ENCODE measurements at regions not wholly inside any gene's neighbourhood (a gene's known extent, or its start where the extent isn't known, plus 50 kb on each side); places are given as distances from the start of the nearest gene placed in this dataset.

- no peaks in the 10 kb centered on the region for H3K9me3 ChIP-seq (replicated peaks; ENCODE audit: control insufficient read depth, insufficient read depth, low read depth, low read length)
- no peak overlapping the region for H3K4me2 ChIP-seq (ENCODE audit: insufficient read depth, low read length)
- TF ChIP-seq U2AF1 (optimal IDR thresholded peaks at IDR 0.05; ENCODE audit: low read depth, low read length) (no peak), DIDO1 (tag; IDR thresholded peaks at IDR 0.05; ENCODE audit: low read depth) (no peak), CBFA2T2 (conservative IDR thresholded peaks at IDR 0.05) (no peak), TARDBP (IDR thresholded peaks at IDR 0.05) (no peak), HSF4 (CRISPR knock-in tag; IDR thresholded peaks at IDR 0.05; ENCODE audit: borderline replicate concordance) (no peak), ATF6 (CRISPR knock-in tag; IDR thresholded peaks at IDR 0.05) (no peak), MCM5 (IDR thresholded peaks at IDR 0.05; ENCODE audit: low read depth) (no peak), THRAP3 (IDR thresholded peaks at IDR 0.05; ENCODE audit: borderline replicate concordance) (no peak), SUPT5H (IDR thresholded peaks at IDR 0.05) (no peak), RHOXF2B (CRISPR knock-in tag; conservative IDR thresholded peaks at IDR 0.05) (no peak), ZNF583 (CRISPR knock-in tag; IDR thresholded peaks at IDR 0.05) (no peak), LARP7 (IDR thresholded peaks at IDR 0.05) (no peak), BCLAF1 (IDR thresholded peaks at IDR 0.05; ENCODE audit: borderline replicate concordance in 1 of 2, control insufficient read depth in 1 of 2, low read depth in 2 of 2, low read length in 1 of 2) (no peak), ZNF217 (CRISPR knock-in tag; IDR thresholded peaks at IDR 0.05) (no peak), ZNF707 (CRISPR knock-in tag; conservative IDR thresholded peaks at IDR 0.05) (no peak), SAFB2 (IDR thresholded peaks at IDR 0.05; ENCODE audit: borderline replicate concordance, low read depth, low read length, severe bottlenecking) (no peak), NR2F6 (CRISPR knock-in tag; IDR thresholded peaks at IDR 0.05) (no peak)
- TF ChIP-seq, protein P1, sequence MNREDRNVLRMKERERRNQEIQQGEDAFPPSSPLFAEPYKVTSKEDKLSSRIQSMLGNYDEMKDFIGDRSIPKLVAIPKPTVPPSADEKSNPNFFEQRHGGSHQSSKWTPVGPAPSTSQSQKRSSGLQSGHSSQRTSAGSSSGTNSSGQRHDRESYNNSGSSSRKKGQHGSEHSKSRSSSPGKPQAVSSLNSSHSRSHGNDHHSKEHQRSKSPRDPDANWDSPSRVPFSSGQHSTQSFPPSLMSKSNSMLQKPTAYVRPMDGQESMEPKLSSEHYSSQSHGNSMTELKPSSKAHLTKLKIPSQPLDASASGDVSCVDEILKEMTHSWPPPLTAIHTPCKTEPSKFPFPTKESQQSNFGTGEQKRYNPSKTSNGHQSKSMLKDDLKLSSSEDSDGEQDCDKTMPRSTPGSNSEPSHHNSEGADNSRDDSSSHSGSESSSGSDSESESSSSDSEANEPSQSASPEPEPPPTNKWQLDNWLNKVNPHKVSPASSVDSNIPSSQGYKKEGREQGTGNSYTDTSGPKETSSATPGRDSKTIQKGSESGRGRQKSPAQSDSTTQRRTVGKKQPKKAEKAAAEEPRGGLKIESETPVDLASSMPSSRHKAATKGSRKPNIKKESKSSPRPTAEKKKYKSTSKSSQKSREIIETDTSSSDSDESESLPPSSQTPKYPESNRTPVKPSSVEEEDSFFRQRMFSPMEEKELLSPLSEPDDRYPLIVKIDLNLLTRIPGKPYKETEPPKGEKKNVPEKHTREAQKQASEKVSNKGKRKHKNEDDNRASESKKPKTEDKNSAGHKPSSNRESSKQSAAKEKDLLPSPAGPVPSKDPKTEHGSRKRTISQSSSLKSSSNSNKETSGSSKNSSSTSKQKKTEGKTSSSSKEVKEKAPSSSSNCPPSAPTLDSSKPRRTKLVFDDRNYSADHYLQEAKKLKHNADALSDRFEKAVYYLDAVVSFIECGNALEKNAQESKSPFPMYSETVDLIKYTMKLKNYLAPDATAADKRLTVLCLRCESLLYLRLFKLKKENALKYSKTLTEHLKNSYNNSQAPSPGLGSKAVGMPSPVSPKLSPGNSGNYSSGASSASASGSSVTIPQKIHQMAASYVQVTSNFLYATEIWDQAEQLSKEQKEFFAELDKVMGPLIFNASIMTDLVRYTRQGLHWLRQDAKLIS (CRISPR knock-in tag; IDR thresholded peaks at IDR 0.05): no peak
- no peak overlapping the region for H3K9ac ChIP-seq (ENCODE audit: insufficient read depth in 1 of 2, low read depth in 2 of 2, low read length in 2 of 2)
- ChIA-PET CTCF (ENCODE audit: low intra/inter-chr PET ratio) (no interaction called here), POLR2A (no interaction called here)
- no peak for DNase-seq (ENCODE audit: extremely low read depth in 1 of 4, low spot score in 3 of 4)
- H3K4me1 ChIP-seq (replicated peaks in 1 of 2; ENCODE audit: control insufficient read depth in 2 of 2, insufficient read depth in 2 of 2, low read length in 2 of 2): no peaks in the 10 kb centered on the region
- H3K27me3 ChIP-seq (ENCODE audit: control insufficient read depth in 2 of 2, insufficient read depth in 2 of 2, low read length in 2 of 2): no peaks in the 10 kb centered on the region
- no peak for ATAC-seq
- H3K9me1 ChIP-seq (ENCODE audit: control insufficient read depth, insufficient read depth, low read length): no peaks in the 10 kb centered on the region
- H4K20me1 ChIP-seq (replicated peaks; ENCODE audit: control insufficient read depth, insufficient read depth, low read length): no peaks in the 10 kb centered on the region
- no peaks in the 10 kb centered on the region for H3K79me2 ChIP-seq (ENCODE audit: control insufficient read depth, insufficient read depth, low read length)
- H3K27ac ChIP-seq (ENCODE audit: extremely low read depth, low read depth, low read length): no peak overlapping the region
- H3K4me3 ChIP-seq: no peak overlapping the region
- in situ Hi-C loops (cut with MboI) (no loop called here), intact Hi-C loops (cut with micrococcal nuclease) (no loop called here)
- no peak overlapping the region for H2AFZ ChIP-seq (ENCODE audit: low read depth, low read length)
- no peak for FAIRE-seq
- no TSS peak for BruUV-seq (replicated peaks)
- no peaks in the 10 kb centered on the region for H3K36me3 ChIP-seq (ENCODE audit: control insufficient read depth, insufficient read depth, low read length)
Observed at GRCh38 chr9:79880626-79881025, 308.9 kb downstream of the TLE4 start.
